ENCODE measurements at regions not wholly inside any gene's neighbourhood (a gene's known extent, or its start where the extent isn't known, plus 50 kb on each side); places are given as distances from the start of the nearest gene placed in this dataset.
"Not testable (repeated sequence)": the region's sequence is repeated elsewhere in the genome, so short reads cannot be mapped to it uniquely, and the experiment has no call there.

- DNase-seq (ENCODE audit: low read depth in 2 of 2), result no peak
Measured at GRCh38 chr14:28196878-28197277, 569.7 kb upstream of the FOXG1 start.

- no peak for DNase-seq (ENCODE audit: low read depth in 2 of 2)
Measured at GRCh38 chr14:28220391-28220790, 546.2 kb upstream of the FOXG1 start.

- DNase-seq (ENCODE audit: low read depth in 2 of 2), result no peak
Measured at GRCh38 chr14:28240909-28241308, 525.7 kb upstream of the FOXG1 start.

DNA sequence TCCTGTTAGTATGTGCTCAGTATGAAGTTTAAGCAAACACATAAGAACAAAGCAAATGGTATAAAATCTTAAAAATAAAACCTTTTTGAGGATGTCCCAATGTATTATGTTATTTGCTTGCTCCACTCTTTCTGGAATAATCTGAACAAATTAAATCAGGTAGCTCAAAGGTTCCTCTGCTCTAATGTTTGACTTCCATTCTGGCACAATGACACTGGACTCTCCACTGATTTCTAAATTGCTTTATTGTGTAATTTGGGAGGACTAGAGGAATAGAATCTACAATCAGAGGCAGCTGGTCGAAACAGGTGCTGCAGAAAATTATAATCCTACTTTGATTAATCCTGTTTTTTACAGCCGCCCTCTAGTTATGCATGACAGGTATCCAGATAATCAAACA is 523.7 kb upstream of the FOXG1 start:
- no peak for DNase-seq (ENCODE audit: low read depth in 2 of 2)

- DNase-seq (ENCODE audit: low read depth in 2 of 2), result no peak
Measured at GRCh38 chr14:28243600-28243999, 523.0 kb upstream of the FOXG1 start.

- DNase-seq (ENCODE audit: low read depth in 2 of 2), result no peak
Measured at GRCh38 chr14:28245216-28245615, 521.4 kb upstream of the FOXG1 start.

GRCh38 chr14:28247491-28247890 is 519.1 kb upstream of the FOXG1 start:
- DNase-seq (ENCODE audit: low read depth in 2 of 2), result no peak

GRCh38 chr14:28252124-28252523 is 514.5 kb upstream of the FOXG1 start:
- DNase-seq (ENCODE audit: low read depth in 2 of 2), result not testable (repeated sequence)

- no peak for DNase-seq (ENCODE audit: low read depth in 2 of 2)
Measured at GRCh38 chr14:28254768-28255167, 511.8 kb upstream of the FOXG1 start.

DNA sequence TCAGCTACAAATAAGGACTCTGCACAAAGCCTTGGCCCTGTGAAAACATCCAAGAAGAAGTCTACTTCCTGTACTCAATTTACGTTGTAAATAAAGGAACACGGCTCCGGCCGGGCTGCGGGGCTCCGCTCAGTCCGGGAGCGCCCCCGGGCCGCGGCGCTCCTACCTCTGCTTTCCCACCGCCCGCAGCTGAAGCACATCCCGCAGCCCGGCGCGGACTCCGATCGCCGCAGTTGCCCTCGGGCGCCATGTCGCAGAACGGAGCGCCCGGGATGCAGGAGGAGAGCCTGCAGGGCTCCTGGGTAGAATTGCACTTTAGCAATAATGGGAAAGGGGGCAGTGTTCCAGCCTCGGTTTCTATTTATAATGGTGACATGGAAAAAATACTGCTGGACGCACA is 502.3 kb upstream of the FOXG1 start:
- DNase-seq (ENCODE audit: low read depth in 2 of 2), result no peak

- no peak for DNase-seq (ENCODE audit: low read depth in 2 of 2)
Measured at GRCh38 chr14:28272270-28272669, 494.3 kb upstream of the FOXG1 start.

- DNase-seq (ENCODE audit: low read depth in 2 of 2), result no peak
Measured at GRCh38 chr14:28280530-28280929, 486.1 kb upstream of the FOXG1 start.

DNA sequence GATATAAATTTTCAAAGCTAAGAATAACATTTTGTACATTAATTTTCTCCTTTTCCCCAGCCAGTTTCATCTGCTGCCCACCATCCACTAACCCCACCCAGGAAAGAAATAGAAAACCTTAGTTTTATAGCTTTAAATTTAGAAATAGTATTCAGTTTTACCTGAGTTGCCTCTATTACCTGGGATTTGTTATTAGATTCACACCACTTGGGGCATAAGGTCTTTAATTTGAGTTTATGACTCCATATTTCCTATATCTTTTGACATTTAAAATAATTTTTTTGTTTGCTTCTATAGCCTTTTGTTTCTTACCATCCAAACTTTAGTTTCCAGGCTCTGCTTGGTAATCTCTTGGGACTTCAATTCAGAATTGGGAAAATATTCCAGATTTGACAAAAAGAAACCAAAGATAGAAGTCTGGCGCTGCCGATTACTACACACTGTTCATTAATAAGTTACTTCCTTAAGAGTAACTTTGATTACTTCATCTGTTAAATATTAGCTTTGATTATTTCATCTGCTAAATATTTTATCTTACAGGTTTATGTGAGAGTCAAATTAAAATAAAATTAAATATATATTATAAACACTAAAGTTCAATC is 485.5 kb upstream of the FOXG1 start:
- no peak for DNase-seq (ENCODE audit: low read depth in 2 of 2)

DNA sequence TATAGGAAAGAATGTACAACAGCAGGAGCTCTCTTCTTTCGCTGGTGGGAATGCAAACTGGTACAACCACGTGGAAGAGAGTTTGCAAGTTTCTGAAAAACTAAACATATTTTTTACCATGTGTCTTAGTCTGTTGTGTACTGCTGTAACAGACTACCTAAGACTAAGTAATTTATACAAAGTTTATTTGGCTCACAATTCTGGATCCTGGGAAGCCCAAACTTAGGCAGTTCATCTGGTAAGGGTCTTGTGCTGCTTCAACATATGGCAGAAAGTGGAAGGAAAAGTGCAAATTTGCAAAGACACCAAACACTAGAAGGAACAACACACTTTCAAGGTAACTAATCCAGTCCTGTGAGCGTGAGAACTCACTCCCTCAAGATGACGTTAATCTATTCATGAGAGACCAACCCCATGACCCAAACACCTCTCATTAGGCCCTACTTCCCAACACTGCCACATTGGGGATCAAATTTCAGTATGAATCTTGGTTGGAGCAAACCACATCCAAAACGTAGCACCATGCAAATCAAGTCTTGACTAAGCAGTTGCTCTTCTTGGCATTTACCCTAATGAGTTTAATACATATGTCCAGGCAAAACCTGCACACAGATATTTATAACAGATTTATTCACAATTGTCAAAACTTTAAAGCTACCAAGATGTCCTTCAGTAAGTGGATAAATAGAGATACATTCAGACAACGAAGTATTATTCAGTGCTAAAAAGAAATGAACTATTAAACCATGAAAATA is 481.9 kb upstream of the FOXG1 start:
- no peak for DNase-seq (ENCODE audit: low read depth in 2 of 2)

GRCh38 chr14:28294834-28295440 is 471.6 kb upstream of the FOXG1 start:
- DNase-seq (ENCODE audit: low read depth in 2 of 2), result no peak

DNA sequence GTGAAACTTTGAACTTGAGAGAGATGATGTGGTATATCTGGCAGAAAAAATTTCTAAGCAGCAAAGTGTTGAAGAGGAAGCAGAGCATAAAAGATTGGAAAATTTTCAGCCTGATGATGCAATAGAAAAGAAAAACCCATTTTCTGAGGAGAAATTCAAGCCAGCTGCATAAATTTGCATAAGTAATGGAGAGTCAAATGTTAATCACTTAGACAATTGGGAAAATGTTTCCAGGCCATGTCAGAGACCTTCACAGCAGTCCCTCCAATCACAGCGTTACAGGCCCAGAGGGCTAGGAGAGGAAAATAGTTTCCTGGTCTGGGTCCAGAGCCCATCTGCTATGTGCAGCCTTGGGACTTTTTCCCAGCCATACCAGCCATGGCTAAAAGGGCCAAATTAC is 469.0 kb upstream of the FOXG1 start:
- no peak for DNase-seq (ENCODE audit: low read depth in 2 of 2)

- DNase-seq (ENCODE audit: low read depth in 2 of 2), result no peak
Measured at GRCh38 chr14:28298156-28298555, 468.4 kb upstream of the FOXG1 start.

DNA sequence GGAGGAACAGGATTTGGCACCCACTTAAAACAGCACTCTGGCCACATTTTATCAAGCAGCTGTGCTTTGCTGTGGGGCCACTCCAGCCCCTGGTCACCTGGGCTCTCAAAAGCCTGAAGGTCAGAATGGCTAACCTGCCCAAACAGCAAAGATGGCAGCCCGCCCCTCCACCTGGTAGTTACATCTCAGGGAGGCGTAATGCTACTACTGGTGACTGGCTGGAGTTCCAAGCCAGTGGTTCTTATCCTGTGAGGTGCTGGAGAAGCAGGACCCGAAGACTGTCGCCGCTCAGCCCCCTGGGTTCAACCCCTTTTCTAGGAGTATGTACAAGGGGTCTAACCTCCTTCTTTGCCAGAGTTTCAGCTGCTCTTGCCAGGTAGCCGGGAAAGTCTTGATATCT is 467.4 kb upstream of the FOXG1 start:
- DNase-seq (ENCODE audit: low read depth in 2 of 2), result no peak

- no peak for DNase-seq (ENCODE audit: low read depth in 2 of 2)
Measured at GRCh38 chr14:28300356-28300755, 466.2 kb upstream of the FOXG1 start.

GRCh38 chr14:28301179-28301578 is 465.4 kb upstream of the FOXG1 start:
- DNase-seq (ENCODE audit: low read depth in 2 of 2), result no peak

DNA sequence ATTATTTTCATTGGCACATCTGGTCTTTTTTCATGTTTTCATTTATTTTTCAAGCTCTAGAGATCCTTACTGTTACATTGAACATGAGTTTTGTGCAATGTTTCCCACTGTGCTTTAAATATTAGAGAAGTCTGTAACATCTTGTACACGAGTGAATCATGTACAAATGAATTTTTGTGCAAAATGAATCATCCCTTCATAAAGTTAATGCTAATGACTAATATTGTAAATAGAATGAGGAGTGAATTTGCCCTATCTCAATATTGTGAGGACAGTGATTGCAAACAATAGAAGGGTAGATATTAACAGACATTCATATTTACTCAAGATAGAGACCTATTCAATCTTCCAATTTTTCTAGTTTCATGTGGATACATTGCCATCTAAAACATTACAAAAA is 463.3 kb upstream of the FOXG1 start:
- no peak for DNase-seq (ENCODE audit: low read depth in 2 of 2)

- DNase-seq (ENCODE audit: low read depth in 2 of 2), result no peak
Measured at GRCh38 chr14:28305938-28306337, 460.6 kb upstream of the FOXG1 start.

- no peak for DNase-seq (ENCODE audit: low read depth in 2 of 2)
Measured at GRCh38 chr14:28307506-28307905, 459.1 kb upstream of the FOXG1 start.
